Keratinocyte (primary cell): ENCODE measurements at regions not wholly inside any gene's neighbourhood (a gene's known extent, or its start where the extent isn't known, plus 50 kb on each side); places are given as distances from the start of the nearest gene placed in this dataset.

ENCODE experiments used
- DNase-seq: peaks from one replicate; pipeline ENCODE4 v3.0.0-alpha.2; 2011; ENCODE audit warnings: low read depth, missing footprints, low spot score
- FAIRE-seq: peaks from 2 replicates; lab custom pipeline; 2011; peaks lifted over from hg19 to GRCh38; lab: Jason Lieb, UNC
- H2AFZ ChIP-seq: 2 replicates; pipeline ENCODE4 v1.6.0; 2012; ENCODE audit warnings: low read length, control low read depth, inconsistent platforms; ENCODE audit not compliant: control insufficient read depth
- H3K27ac ChIP-seq: 2 replicates; pipeline ENCODE4 v1.5.1; 2011; ENCODE audit warnings: low read length; ENCODE audit not compliant: control insufficient read depth, insufficient read depth
- H3K27me3 ChIP-seq: 3 replicates; pipeline ENCODE4 v1.6.0; 2011; ENCODE audit warnings: low read length; ENCODE audit not compliant: control insufficient read depth, insufficient read depth; ENCODE audit errors: extremely low read depth
- H3K36me3 ChIP-seq, 2 experiments: 2 replicates in 1 of 2; 3 replicates in 1 of 2; pipeline ENCODE4 v1.5.1; 2011; ENCODE audit warnings: low read length in 2 of 2, mild to moderate bottlenecking in 1 of 2; ENCODE audit not compliant: control insufficient read depth in 2 of 2, insufficient read depth in 2 of 2; ENCODE audit errors: extremely low read depth in 1 of 2
- H3K4me1 ChIP-seq: 3 replicates; pipeline ENCODE4 v1.5.1; 2011; ENCODE audit warnings: low read length; ENCODE audit not compliant: control insufficient read depth, insufficient read depth; ENCODE audit errors: extremely low read depth
- H3K4me2 ChIP-seq: 3 replicates; pipeline ENCODE4 v1.6.0; 2011; ENCODE audit warnings: low read depth, low read length; ENCODE audit not compliant: control insufficient read depth, insufficient read depth; ENCODE audit errors: extremely low read depth
- H3K4me3 ChIP-seq, 3 experiments: fragments of 200-600 bp in 1 of 3; sonication (generic) in 1 of 3; 2 replicates in 2 of 3; 3 replicates in 1 of 3; pipeline ENCODE4 v1.5.1; 2011 to 2016; ENCODE audit warnings: low read length in 3 of 3, mild to moderate bottlenecking in 3 of 3, control low read depth in 2 of 3, inconsistent platforms in 1 of 3, low read depth in 1 of 3, mixed read lengths in 1 of 3, mixed run types in 1 of 3, moderate library complexity in 1 of 3; ENCODE audit not compliant: control insufficient read depth in 2 of 3, insufficient read depth in 2 of 3; ENCODE audit errors: extremely low read depth in 1 of 3
- H3K79me2 ChIP-seq: 2 replicates; pipeline ENCODE4 v1.6.0; 2012; ENCODE audit warnings: low read length; ENCODE audit not compliant: control insufficient read depth, insufficient read depth
- H3K9ac ChIP-seq: 3 replicates; pipeline ENCODE4 v1.6.0; 2011; ENCODE audit warnings: low read length; ENCODE audit not compliant: control insufficient read depth, insufficient read depth; ENCODE audit errors: extremely low read depth
- H3K9me1 ChIP-seq: 3 replicates; pipeline ENCODE4 v1.6.0; 2011; ENCODE audit warnings: low read length; ENCODE audit not compliant: control insufficient read depth, insufficient read depth; ENCODE audit errors: extremely low read depth
- H3K9me3 ChIP-seq: 2 replicates; pipeline ENCODE4 v1.5.1; 2012; ENCODE audit warnings: low read depth, low read length; ENCODE audit not compliant: control insufficient read depth
- H4K20me1 ChIP-seq: 3 replicates; pipeline ENCODE4 v1.6.0; 2011; ENCODE audit warnings: low read length; ENCODE audit not compliant: control insufficient read depth, insufficient read depth; ENCODE audit errors: extremely low read depth
- EZH2 ChIP-seq: IDR thresholded peaks from one replicate; pipeline ENCODE4 v1.6.1; 2012; ENCODE audit warnings: inconsistent platforms, mild to moderate bottlenecking, low read length, moderate library complexity
- dilution Hi-C: fragments of 300-500 bp; cut with MboI; formaldehyde crosslinking; loops from one replicate; pipeline ENCODE4 v1.7.0; 2020; ENCODE audit warnings: low sequenced_read_pairs; ENCODE audit not compliant: extremely low pct_ligation_motif_present
- TF ChIP-seq, protein P1 (sequence below), 3 experiments: IDR thresholded peaks in 1 of 3; conservative IDR thresholded peaks in 1 of 3; optimal IDR thresholded peaks in 1 of 3; 2 replicates in 2 of 3; 3 replicates in 1 of 3; pipeline versions ENCODE3 to v1.5.1; 2011; ENCODE audit warnings: low read length in 3 of 3, mild to moderate bottlenecking in 3 of 3, moderate library complexity in 2 of 3, control low read depth in 1 of 3, inconsistent platforms in 1 of 3; ENCODE audit not compliant: insufficient read depth in 2 of 3; ENCODE audit errors: extremely low read depth in 1 of 3

DNA sequence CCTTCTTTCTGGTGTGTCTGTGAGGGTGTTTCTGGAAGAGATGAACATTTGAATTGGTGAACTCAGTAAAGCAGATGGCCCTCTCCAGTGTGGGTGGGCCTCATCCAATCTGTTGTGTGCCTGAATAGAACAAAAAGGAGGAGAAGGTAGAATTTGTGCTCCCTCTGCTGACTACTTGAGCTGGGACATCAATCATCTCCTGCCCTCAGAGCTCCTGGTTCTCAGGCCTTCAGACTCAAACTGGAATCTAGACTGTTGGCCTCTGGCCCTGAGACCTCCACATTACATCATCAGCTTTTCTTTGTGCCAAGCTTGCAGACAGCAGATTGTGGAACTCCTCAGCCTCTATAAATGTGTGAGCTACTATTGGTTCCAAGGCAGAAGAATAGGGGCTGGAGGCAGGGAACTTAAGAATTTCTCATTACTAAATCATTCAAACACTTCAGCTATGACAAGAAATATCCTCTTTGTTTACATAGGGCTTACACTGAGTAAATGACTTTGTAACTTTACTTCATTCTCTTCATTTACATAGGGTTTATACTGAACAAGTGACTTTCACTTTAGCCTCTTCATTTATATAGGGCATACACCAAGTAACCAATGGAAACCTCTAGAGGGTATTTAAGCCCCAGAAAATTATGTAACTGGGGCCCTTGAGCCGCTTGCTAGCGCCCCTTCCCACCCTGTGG lies 86.9 kb upstream of the NWD2 start:
- Histone ChIP-seq H3K9me1 (no peaks in the 10 kb centered on the region), H3K79me2 (no peaks in the 10 kb centered on the region), H3K9ac (no peak overlapping the region), H2AFZ (no peak overlapping the region), H3K4me2 (no peak overlapping the region), H3K27me3 (no peaks in the 10 kb centered on the region), H3K27ac (no peak overlapping the region), H3K4me3 (no peak overlapping the region), H3K36me3 (no peaks in the 10 kb centered on the region), H3K9me3 (no peaks in the 10 kb centered on the region), H3K4me1 (no peaks in the 10 kb centered on the region), H4K20me1 (no peaks in the 10 kb centered on the region)
- DNase-seq: no peak
- dilution Hi-C loops: no loop called here
- no peak for TF ChIP-seq EZH2
- TF ChIP-seq, protein P1, sequence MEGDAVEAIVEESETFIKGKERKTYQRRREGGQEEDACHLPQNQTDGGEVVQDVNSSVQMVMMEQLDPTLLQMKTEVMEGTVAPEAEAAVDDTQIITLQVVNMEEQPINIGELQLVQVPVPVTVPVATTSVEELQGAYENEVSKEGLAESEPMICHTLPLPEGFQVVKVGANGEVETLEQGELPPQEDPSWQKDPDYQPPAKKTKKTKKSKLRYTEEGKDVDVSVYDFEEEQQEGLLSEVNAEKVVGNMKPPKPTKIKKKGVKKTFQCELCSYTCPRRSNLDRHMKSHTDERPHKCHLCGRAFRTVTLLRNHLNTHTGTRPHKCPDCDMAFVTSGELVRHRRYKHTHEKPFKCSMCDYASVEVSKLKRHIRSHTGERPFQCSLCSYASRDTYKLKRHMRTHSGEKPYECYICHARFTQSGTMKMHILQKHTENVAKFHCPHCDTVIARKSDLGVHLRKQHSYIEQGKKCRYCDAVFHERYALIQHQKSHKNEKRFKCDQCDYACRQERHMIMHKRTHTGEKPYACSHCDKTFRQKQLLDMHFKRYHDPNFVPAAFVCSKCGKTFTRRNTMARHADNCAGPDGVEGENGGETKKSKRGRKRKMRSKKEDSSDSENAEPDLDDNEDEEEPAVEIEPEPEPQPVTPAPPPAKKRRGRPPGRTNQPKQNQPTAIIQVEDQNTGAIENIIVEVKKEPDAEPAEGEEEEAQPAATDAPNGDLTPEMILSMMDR (optimal IDR thresholded peaks at IDR 0.05 in 1 of 3, IDR thresholded peaks at IDR 0.05 in 1 of 3, conservative IDR thresholded peaks at IDR 0.05 in 1 of 3; ENCODE audit: extremely low read depth in 1 of 3, insufficient read depth in 2 of 3, low read length in 3 of 3): no peak
- FAIRE-seq: no peak

DNA sequence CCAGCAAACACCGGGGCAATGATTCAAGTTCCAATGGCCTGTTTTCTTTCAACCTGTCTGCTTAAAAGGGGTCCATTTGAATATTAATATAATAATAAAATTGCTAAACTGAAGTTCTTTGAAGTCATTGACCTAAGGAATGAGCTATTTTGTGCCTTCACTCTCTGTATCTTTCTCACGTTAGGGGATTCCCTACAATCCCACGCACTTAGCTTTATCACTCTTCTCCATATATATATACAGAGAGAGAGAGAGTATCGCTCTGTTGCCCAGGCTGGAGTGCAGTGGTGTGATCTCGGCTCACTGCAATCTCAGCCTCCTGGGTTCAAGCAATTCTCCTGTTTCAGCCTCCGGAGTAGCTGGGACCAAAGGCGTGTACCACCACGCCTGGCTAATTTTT lies 83.9 kb upstream of the NWD2 start:
- H3K36me3 ChIP-seq: no peaks in the 10 kb centered on the region
- H3K4me3 ChIP-seq: no peak overlapping the region
- no peak overlapping the region for H3K27ac ChIP-seq
- FAIRE-seq: no peak
- H3K9me1 ChIP-seq: no peaks in the 10 kb centered on the region
- H3K9me3 ChIP-seq: no peaks in the 10 kb centered on the region
- H3K4me2 ChIP-seq: no peak overlapping the region
- H4K20me1 ChIP-seq: no peaks in the 10 kb centered on the region
- no peak overlapping the region for H3K9ac ChIP-seq
- TF ChIP-seq, protein P1 (optimal IDR thresholded peaks at IDR 0.05 in 1 of 3, IDR thresholded peaks at IDR 0.05 in 1 of 3, conservative IDR thresholded peaks at IDR 0.05 in 1 of 3; ENCODE audit: extremely low read depth in 1 of 3, insufficient read depth in 2 of 3, low read length in 3 of 3): no peak
- no peak for TF ChIP-seq EZH2
- no peaks in the 10 kb centered on the region for H3K4me1 ChIP-seq
- H3K79me2 ChIP-seq: no peaks in the 10 kb centered on the region
- H2AFZ ChIP-seq: no peak overlapping the region
- H3K27me3 ChIP-seq: no peaks in the 10 kb centered on the region
- dilution Hi-C loops: no loop called here
- DNase-seq: no peak
